Thoracic aorta (tissue), 2 donors: ENCODE measurements at regions not wholly inside any gene's neighbourhood (a gene's known extent, or its start where the extent isn't known, plus 50 kb on each side); places are given as distances from the start of the nearest gene placed in this dataset.

ENCODE experiments used
- ATAC-seq: fragments of 150-250 bp; one replicate; pipeline ENCODE4 v1.8.0; 2017; ENCODE audit warnings: low read depth; ENCODE audit not compliant: insufficient number of reproducible peaks, low FRiP score
- DNase-seq: peaks from one replicate; pipeline ENCODE4 v3.0.0-alpha.2; 2020; ENCODE audit warnings: low spot score
- H3K27ac ChIP-seq, 2 donors: fragments of 200-600 bp; sonication (generic); 1 replicate in 1 of 2; 2 replicates in 1 of 2; pipeline ENCODE4 v1.5.1; 2016; ENCODE audit warnings: mild to moderate bottlenecking in 2 of 2, moderate library complexity in 2 of 2
- H3K27me3 ChIP-seq: fragments of 200-600 bp; sonication (generic); replicated peaks from 2 replicates; pipeline ENCODE4 v1.6.0; 2016; ENCODE audit warnings: mild to moderate bottlenecking; ENCODE audit not compliant: insufficient read depth
- H3K36me3 ChIP-seq: fragments of 200-600 bp; sonication (generic); one replicate; pipeline ENCODE4 v1.5.1; 2016
- H3K4me1 ChIP-seq, 2 donors: fragments of 200-600 bp; sonication (generic); 1 replicate in 1 of 2; 2 replicates in 1 of 2; pipeline versions ENCODE4 v1.5.1 to v1.6.0; 2016; ENCODE audit warnings: low read depth in 2 of 2, mild to moderate bottlenecking in 1 of 2; ENCODE audit not compliant: control insufficient read depth in 1 of 2
- H3K4me3 ChIP-seq: fragments of 200-600 bp; sonication (generic); 2 replicates; pipeline ENCODE4 v1.5.1; 2016; ENCODE audit warnings: mild to moderate bottlenecking
- H3K9me3 ChIP-seq: fragments of 200-600 bp; sonication (generic); 2 replicates; pipeline ENCODE4 v1.5.1; 2016
- CTCF ChIP-seq: fragments of 200-600 bp; sonication (generic); IDR thresholded peaks from one replicate; pipeline ENCODE4 v1.5.1; 2019; ENCODE audit warnings: antibody characterized with exemption

DNA sequence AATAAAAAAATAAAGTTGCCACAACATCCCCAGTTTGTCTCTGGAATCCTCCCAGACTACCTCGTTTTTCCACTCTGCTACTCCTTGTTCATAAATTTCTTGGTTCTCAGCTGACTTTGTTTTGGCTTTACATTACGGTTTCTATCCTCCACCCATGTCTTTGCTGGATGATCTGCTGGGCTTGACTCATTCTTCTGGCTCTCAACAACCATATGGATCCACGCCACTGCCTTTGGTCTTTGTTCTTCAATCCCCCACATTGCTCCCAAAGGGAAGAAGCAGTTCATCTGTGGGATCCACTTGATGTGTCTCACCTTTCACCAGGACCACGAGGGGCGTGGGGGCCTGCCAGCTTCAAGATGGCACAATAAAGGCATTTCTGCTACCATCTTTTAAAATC is 67.1 kb upstream of the NBL1 start:
- Histone ChIP-seq H3K36me3 (no peaks in the 10 kb centered on the region), H3K4me3 (no peak overlapping the region), H3K4me1 (no peaks in the 10 kb centered on the region), H3K9me3 (no peaks in the 10 kb centered on the region), H3K27me3 (no peaks in the 10 kb centered on the region), H3K27ac (no peak overlapping the region)
- DNase-seq (no peak), ATAC-seq (no peak)
- TF ChIP-seq CTCF = no peak

DNA sequence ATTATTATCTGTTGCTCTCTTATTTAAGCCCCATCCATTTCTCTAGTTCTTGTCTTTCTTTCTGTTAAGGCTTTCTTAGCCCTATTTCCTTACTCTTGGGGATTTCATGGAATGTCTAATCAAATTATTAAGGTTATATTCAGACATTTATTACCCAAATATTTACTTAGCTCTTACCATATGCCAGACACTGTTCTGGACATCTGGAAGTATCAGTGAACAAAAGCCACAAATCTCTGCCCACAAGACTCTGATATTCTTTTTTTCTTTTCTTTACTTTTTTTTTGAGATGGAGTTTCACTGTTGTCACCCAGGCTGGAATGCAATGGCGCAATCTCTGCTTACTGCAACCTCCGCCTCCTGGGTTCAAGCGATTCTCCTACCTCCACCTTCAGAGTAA is 74.3 kb upstream of the NBL1 start:
- no peak for ATAC-seq
- Histone ChIP-seq H3K9me3 (no peaks in the 10 kb centered on the region), H3K36me3 (no peaks in the 10 kb centered on the region), H3K4me1 (peaks cover under 1 to 2% of the 10 kb centered on the region in 2 donors), H3K4me3 (no peak overlapping the region), H3K27me3 (no peaks in the 10 kb centered on the region), H3K27ac (no peak overlapping the region)
- DNase-seq = no peak
- no peak for TF ChIP-seq CTCF

DNA sequence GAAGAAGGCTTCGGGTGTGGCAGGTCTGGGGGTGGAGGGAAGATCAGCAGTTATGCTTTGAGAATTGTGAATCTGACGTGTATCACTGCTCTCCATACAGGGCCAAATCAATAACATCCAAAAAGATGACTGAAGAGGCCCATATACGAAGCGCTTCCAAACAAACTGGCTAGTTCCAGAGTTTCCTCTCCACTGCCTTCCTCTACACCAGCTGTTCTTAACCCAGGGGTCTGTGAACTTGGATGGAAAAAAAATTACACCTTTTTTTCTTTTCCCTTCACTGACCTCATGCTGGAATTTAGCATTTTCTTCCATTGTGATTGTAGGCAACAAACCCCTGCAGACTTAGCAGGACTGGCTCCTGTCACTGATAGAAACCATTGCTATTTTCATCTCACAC is 77.1 kb upstream of the NBL1 start:
- DNase-seq = no peak
- Histone ChIP-seq H3K9me3 (no peaks in the 10 kb centered on the region), H3K27me3 (no peaks in the 10 kb centered on the region), H3K27ac (no peak overlapping the region), H3K4me3 (no peak overlapping the region), H3K36me3 (no peaks in the 10 kb centered on the region), H3K4me1 (peaks cover 9 to 21% of the 10 kb centered on the region in 2 donors)
- TF ChIP-seq CTCF = no peak
- no peak for ATAC-seq

GRCh38 chr1:19564366-19564765 is 79.0 kb upstream of the CAPZB start:
- Histone ChIP-seq H3K4me3 (peak overlapping the region; percentile 57), H3K9me3 (no peaks in the 10 kb centered on the region), H3K27ac (peak overlapping the region; percentile 80 to 82), H3K27me3 (no peaks in the 10 kb centered on the region), H3K4me1 (peaks cover 9 to 21% of the 10 kb centered on the region in 2 donors), H3K36me3 (no peaks in the 10 kb centered on the region)
- no peak for TF ChIP-seq CTCF
- ATAC-seq (no peak), DNase-seq (no peak)

DNA sequence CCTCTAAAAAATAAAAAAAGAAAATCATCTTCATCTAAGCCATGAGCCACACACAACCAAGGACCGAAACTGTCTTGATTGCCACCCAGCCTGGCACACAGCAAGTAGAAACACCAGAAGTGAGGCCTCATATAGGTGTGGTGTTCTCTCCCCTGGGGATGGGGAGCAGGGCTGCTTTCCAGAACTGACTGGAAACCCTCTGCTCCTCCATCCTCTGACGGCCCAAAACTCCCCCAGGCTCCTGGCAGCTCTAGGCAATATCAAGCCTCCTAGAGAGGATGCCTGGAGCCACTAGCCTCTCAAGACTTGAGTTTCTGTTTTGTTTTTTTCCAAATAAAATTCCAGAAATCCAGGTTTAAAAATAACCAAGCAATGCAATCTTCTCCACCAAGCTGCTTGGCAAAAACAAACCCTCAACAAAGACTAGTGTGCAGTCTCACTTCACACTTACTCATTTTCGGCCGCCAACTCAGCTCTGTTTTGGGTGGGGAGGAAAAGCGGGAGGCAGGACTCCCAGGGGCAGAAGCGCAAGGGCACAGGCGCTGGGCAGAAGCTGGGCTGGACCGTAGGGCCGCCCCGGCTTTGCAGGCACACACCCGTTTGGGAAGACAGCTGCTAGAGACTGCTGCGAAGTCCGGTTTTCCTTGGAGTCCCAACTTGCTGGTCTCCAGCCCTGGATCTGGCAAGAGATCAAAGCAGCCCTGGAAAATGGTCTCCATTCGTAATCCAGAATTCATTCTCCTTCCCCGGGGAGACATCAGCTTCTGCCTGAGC is 78.2 kb upstream of the CAPZB start:
- DNase-seq (peak; percentile 18), ATAC-seq (peak; percentile 67)
- TF ChIP-seq CTCF = no peak
- Histone ChIP-seq H3K27ac (peak overlapping the region; percentile 80 to 82), H3K9me3 (no peaks in the 10 kb centered on the region), H3K36me3 (no peaks in the 10 kb centered on the region), H3K27me3 (no peaks in the 10 kb centered on the region), H3K4me3 (peak overlapping the region; percentile 57), H3K4me1 (peaks cover 9 to 21% of the 10 kb centered on the region in 2 donors)
